Right lobe of liver (tissue), 4 donors: ENCODE measurements at regions not wholly inside any gene's neighbourhood (a gene's known extent, or its start where the extent isn't known, plus 50 kb on each side); places are given as distances from the start of the nearest gene placed in this dataset.

Experiments used
- CTCF ChIP-seq, 4 donors: fragments of 200-600 bp in 3 of 4; fragments of 450-650 bp in 1 of 4; IDR thresholded peaks; one replicate each; pipeline versions ENCODE4 v1.5.1 to v1.8.0; 2016 to 2022; ENCODE audit warnings: antibody characterized with exemption in 4 of 4, mild to moderate bottlenecking in 2 of 4
- POLR2A ChIP-seq: fragments of 450-650 bp; IDR thresholded peaks from one replicate; pipeline ENCODE4 v1.6.1; 2017; ENCODE audit warnings: antibody characterized with exemption, mild to moderate bottlenecking
- donor health status: DM: no; HTN: no; CAD: no.
- donor health status: DM: no; HTN: no; CAD: no.
- donor health status: DM: no; HTN: yes; CAD: no.

- no peak for TF ChIP-seq POLR2A
- no peak for TF ChIP-seq CTCF (IDR thresholded peaks at IDR 0.05)
These were observed 186.5 kb upstream of the GAP43 start for GRCh38 chr3:115436767-115437301.
